ENCODE measurements at regions not wholly inside any gene's neighbourhood (a gene's known extent, or its start where the extent isn't known, plus 50 kb on each side); places are given as distances from the start of the nearest gene placed in this dataset.

GRCh38 chr21:41080485-41081121 lies 87.4 kb upstream of the BACE2 start:
- Histone ChIP-seq H3K27me3 (ENCODE audit: control insufficient read depth in 3 of 3, insufficient read depth in 3 of 3, low read depth in 1 of 3, low read length in 3 of 3) (no peaks in the 10 kb centered on the region), H3K23ac (ENCODE audit: low read depth, low read length, poor library complexity) (no peak overlapping the region), H3K9ac (ENCODE audit: low read depth, low read length, poor library complexity) (no peak overlapping the region), H2BK120ac (ENCODE audit: low read depth, low read length) (no peak overlapping the region), H2BK15ac (ENCODE audit: low read length) (no peak overlapping the region), H3K4me2 (ENCODE audit: insufficient read depth, low read length, poor library complexity, severe bottlenecking) (no peak overlapping the region), H3K4ac (ENCODE audit: low read length) (no peak overlapping the region), H3K4me1 (ENCODE audit: control insufficient read depth in 2 of 2, insufficient read depth in 1 of 2, low read depth in 1 of 2, low read length in 2 of 2) (no peaks in the 10 kb centered on the region), H3K79me1 (ENCODE audit: low read depth, low read length) (no peaks in the 10 kb centered on the region), H3K4me3 (ENCODE audit: low read length in 2 of 2) (no peak overlapping the region), H2AFZ (ENCODE audit: low read length) (no peak overlapping the region), H4K8ac (ENCODE audit: low read depth, low read length) (no peak overlapping the region), H3K14ac (ENCODE audit: low read length) (no peak overlapping the region), H4K91ac (ENCODE audit: low read depth, low read length, poor library complexity) (no peak overlapping the region), H2BK12ac (ENCODE audit: low read length) (no peak overlapping the region), H3K18ac (ENCODE audit: low read length) (no peak overlapping the region), H3K27ac (replicated peaks; ENCODE audit: low read length) (no peak overlapping the region), H3K9me3 (replicated peaks in 1 of 2; ENCODE audit: control insufficient read depth in 2 of 2, insufficient read depth in 1 of 2, low read depth in 1 of 2, low read length in 2 of 2) (peaks cover 0 to 4% of the 10 kb centered on the region in 2 donors), H3K36me3 (replicated peaks in 1 of 2; ENCODE audit: control insufficient read depth in 2 of 2, insufficient read depth in 2 of 2, low read length in 2 of 2) (no peaks in the 10 kb centered on the region), H2BK5ac (ENCODE audit: low read length) (no peak overlapping the region), H2AK5ac (ENCODE audit: low read depth, low read length) (no peak overlapping the region)
- WGBS, 2 donors (ENCODE audit: extremely low coverage in 2 of 2, insufficient read length in 2 of 2, insufficient replicate concordance in 1 of 2) = no CpG with 5 or more reads among the region's 3 CpGs
- DNase-seq (ENCODE audit: low spot score) = no peak

GRCh38 chr21:41086569-41086968 lies 81.4 kb upstream of the BACE2 start:
- no peak for DNase-seq (ENCODE audit: low spot score)
- Histone ChIP-seq H3K18ac (ENCODE audit: low read length) (no peak overlapping the region), H2BK5ac (ENCODE audit: low read length) (no peak overlapping the region)

GRCh38 chr21:41090981-41091380 lies 77.0 kb upstream of the BACE2 start:
- Histone ChIP-seq H2AFZ (ENCODE audit: low read length) (no peak overlapping the region), H4K91ac (ENCODE audit: low read depth, low read length, poor library complexity) (no peak overlapping the region), H2BK12ac (ENCODE audit: low read length) (no peak overlapping the region), H3K9me3 (replicated peaks in 1 of 2; ENCODE audit: control insufficient read depth in 2 of 2, insufficient read depth in 1 of 2, low read depth in 1 of 2, low read length in 2 of 2) (no peaks in the 10 kb centered on the region), H3K4me1 (ENCODE audit: control insufficient read depth in 2 of 2, insufficient read depth in 1 of 2, low read depth in 1 of 2, low read length in 2 of 2) (no peaks in the 10 kb centered on the region), H2BK15ac (ENCODE audit: low read length) (no peak overlapping the region), H3K9ac (ENCODE audit: low read depth, low read length, poor library complexity) (no peak overlapping the region), H3K79me1 (ENCODE audit: low read depth, low read length) (no peaks in the 10 kb centered on the region), H2BK5ac (ENCODE audit: low read length) (no peak overlapping the region), H3K4ac (ENCODE audit: low read length) (no peak overlapping the region), H3K23ac (ENCODE audit: low read depth, low read length, poor library complexity) (no peak overlapping the region), H3K18ac (ENCODE audit: low read length) (no peak overlapping the region), H3K4me2 (ENCODE audit: insufficient read depth, low read length, poor library complexity, severe bottlenecking) (no peak overlapping the region), H3K27me3 (ENCODE audit: control insufficient read depth in 3 of 3, insufficient read depth in 3 of 3, low read depth in 1 of 3, low read length in 3 of 3) (no peaks in the 10 kb centered on the region), H3K27ac (replicated peaks; ENCODE audit: low read length) (no peak overlapping the region), H2BK120ac (ENCODE audit: low read depth, low read length) (no peak overlapping the region), H2AK5ac (ENCODE audit: low read depth, low read length) (no peak overlapping the region), H3K14ac (ENCODE audit: low read length) (no peak overlapping the region), H3K4me3 (ENCODE audit: low read length in 2 of 2) (no peak overlapping the region), H3K36me3 (replicated peaks in 1 of 2; ENCODE audit: control insufficient read depth in 2 of 2, insufficient read depth in 2 of 2, low read length in 2 of 2) (no peaks in the 10 kb centered on the region), H4K8ac (ENCODE audit: low read depth, low read length) (no peak overlapping the region)
- no peak for DNase-seq (ENCODE audit: low spot score)
- no CpG with 5 or more reads among the region's 6 CpGs for WGBS, 2 donors (ENCODE audit: extremely low coverage in 2 of 2, insufficient read length in 2 of 2, insufficient replicate concordance in 1 of 2)

More at GRCh38 chr21:41086569-41086968, 81.4 kb upstream of the BACE2 start:
- WGBS, 2 donors (ENCODE audit: extremely low coverage in 2 of 2, insufficient read length in 2 of 2, insufficient replicate concordance in 1 of 2) = no CpG with 5 or more reads among the region's 5 CpGs
- H3K27me3 ChIP-seq (ENCODE audit: control insufficient read depth in 3 of 3, insufficient read depth in 3 of 3, low read depth in 1 of 3, low read length in 3 of 3) = no peaks in the 10 kb centered on the region
- H3K79me1 ChIP-seq (ENCODE audit: low read depth, low read length) = no peaks in the 10 kb centered on the region
- no peak overlapping the region for H3K4me2 ChIP-seq (ENCODE audit: insufficient read depth, low read length, poor library complexity, severe bottlenecking)
- no peak overlapping the region for H2AFZ ChIP-seq (ENCODE audit: low read length)
- H3K36me3 ChIP-seq (replicated peaks in 1 of 2; ENCODE audit: control insufficient read depth in 2 of 2, insufficient read depth in 2 of 2, low read length in 2 of 2) = no peaks in the 10 kb centered on the region
- no peaks in the 10 kb centered on the region for H3K4me1 ChIP-seq (ENCODE audit: control insufficient read depth in 2 of 2, insufficient read depth in 1 of 2, low read depth in 1 of 2, low read length in 2 of 2)
- no peaks in the 10 kb centered on the region for H3K9me3 ChIP-seq (replicated peaks in 1 of 2; ENCODE audit: control insufficient read depth in 2 of 2, insufficient read depth in 1 of 2, low read depth in 1 of 2, low read length in 2 of 2)
- no peak overlapping the region for H3K27ac ChIP-seq (replicated peaks; ENCODE audit: low read length)
- H4K8ac ChIP-seq (ENCODE audit: low read depth, low read length) = no peak overlapping the region
- no peak overlapping the region for H3K14ac ChIP-seq (ENCODE audit: low read length)
- H2AK5ac ChIP-seq (ENCODE audit: low read depth, low read length) = no peak overlapping the region
- no peak overlapping the region for H3K4ac ChIP-seq (ENCODE audit: low read length)
- H4K91ac ChIP-seq (ENCODE audit: low read depth, low read length, poor library complexity) = no peak overlapping the region
- no peak overlapping the region for H2BK120ac ChIP-seq (ENCODE audit: low read depth, low read length)
- H3K9ac ChIP-seq (ENCODE audit: low read depth, low read length, poor library complexity) = no peak overlapping the region
- no peak overlapping the region for H3K4me3 ChIP-seq (ENCODE audit: low read length in 2 of 2)
- H2BK15ac ChIP-seq (ENCODE audit: low read length) = no peak overlapping the region
- H3K23ac ChIP-seq (ENCODE audit: low read depth, low read length, poor library complexity) = no peak overlapping the region
- no peak overlapping the region for H2BK12ac ChIP-seq (ENCODE audit: low read length)

GRCh38 chr21:41091616-41092015 lies 76.3 kb upstream of the BACE2 start:
- Histone ChIP-seq H3K9ac (ENCODE audit: low read depth, low read length, poor library complexity) (no peak overlapping the region), H2BK5ac (ENCODE audit: low read length) (no peak overlapping the region), H3K4me2 (ENCODE audit: insufficient read depth, low read length, poor library complexity, severe bottlenecking) (no peak overlapping the region), H3K4me1 (ENCODE audit: control insufficient read depth in 2 of 2, insufficient read depth in 1 of 2, low read depth in 1 of 2, low read length in 2 of 2) (no peaks in the 10 kb centered on the region), H3K14ac (ENCODE audit: low read length) (no peak overlapping the region), H3K79me1 (ENCODE audit: low read depth, low read length) (no peaks in the 10 kb centered on the region), H3K23ac (ENCODE audit: low read depth, low read length, poor library complexity) (no peak overlapping the region), H2BK120ac (ENCODE audit: low read depth, low read length) (no peak overlapping the region), H3K18ac (ENCODE audit: low read length) (no peak overlapping the region), H3K4me3 (ENCODE audit: low read length in 2 of 2) (no peak overlapping the region), H2AFZ (ENCODE audit: low read length) (no peak overlapping the region), H4K91ac (ENCODE audit: low read depth, low read length, poor library complexity) (no peak overlapping the region), H3K27me3 (ENCODE audit: control insufficient read depth in 3 of 3, insufficient read depth in 3 of 3, low read depth in 1 of 3, low read length in 3 of 3) (no peaks in the 10 kb centered on the region), H3K4ac (ENCODE audit: low read length) (no peak overlapping the region), H3K27ac (replicated peaks; ENCODE audit: low read length) (no peak overlapping the region), H4K8ac (ENCODE audit: low read depth, low read length) (no peak overlapping the region), H2BK15ac (ENCODE audit: low read length) (no peak overlapping the region), H3K9me3 (replicated peaks in 1 of 2; ENCODE audit: control insufficient read depth in 2 of 2, insufficient read depth in 1 of 2, low read depth in 1 of 2, low read length in 2 of 2) (no peaks in the 10 kb centered on the region), H2AK5ac (ENCODE audit: low read depth, low read length) (no peak overlapping the region), H3K36me3 (replicated peaks in 1 of 2; ENCODE audit: control insufficient read depth in 2 of 2, insufficient read depth in 2 of 2, low read length in 2 of 2) (no peaks in the 10 kb centered on the region), H2BK12ac (ENCODE audit: low read length) (no peak overlapping the region)
- DNase-seq (ENCODE audit: low spot score) = no peak
- no CpG with 5 or more reads among the region's 2 CpGs for WGBS, 2 donors (ENCODE audit: extremely low coverage in 2 of 2, insufficient read length in 2 of 2, insufficient replicate concordance in 1 of 2)
